HL-60/S4 (cell line): ENCODE measurements at regions not wholly inside any gene's neighbourhood (a gene's known extent, or its start where the extent isn't known, plus 50 kb on each side); places are given as distances from the start of the nearest gene placed in this dataset.
"Not testable (repeated sequence)": the region's sequence is repeated elsewhere in the genome, so short reads cannot be mapped to it uniquely, and the experiment has no call there.

Experiments used
- in situ Hi-C: fragments of 300-500 bp; cut with MboI; formaldehyde crosslinking; loops from 2 replicates; pipeline ENCODE4 v1.14.3; 2022; ENCODE audit warnings: low sequenced_read_pairs

DNA sequence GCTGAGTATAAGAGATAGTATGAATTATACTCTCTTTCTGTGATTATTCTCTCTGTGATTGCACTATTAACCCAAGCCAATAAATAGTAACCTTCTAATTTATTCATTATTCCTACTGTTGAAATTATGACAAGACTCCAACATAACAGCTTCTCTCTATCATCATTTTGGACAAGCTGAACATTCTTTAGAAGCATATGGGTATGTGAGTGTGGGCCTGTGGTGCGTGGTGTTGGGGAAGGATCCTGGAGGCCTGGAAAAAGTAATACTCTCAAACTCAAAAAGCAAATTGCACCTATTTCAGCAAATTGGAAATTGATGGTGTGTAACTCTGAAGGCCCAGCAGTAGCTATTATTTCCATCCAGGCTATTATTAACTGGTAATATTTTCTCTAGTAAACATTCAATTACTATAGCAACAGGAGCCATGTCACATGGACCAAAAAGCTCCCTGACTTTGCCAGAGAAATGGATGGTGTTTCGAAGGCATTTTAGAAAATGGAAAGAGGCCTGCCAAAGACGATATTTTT, 502.8 kb downstream of the LTN1 start:
- in situ Hi-C loops: no loop called here

DNA sequence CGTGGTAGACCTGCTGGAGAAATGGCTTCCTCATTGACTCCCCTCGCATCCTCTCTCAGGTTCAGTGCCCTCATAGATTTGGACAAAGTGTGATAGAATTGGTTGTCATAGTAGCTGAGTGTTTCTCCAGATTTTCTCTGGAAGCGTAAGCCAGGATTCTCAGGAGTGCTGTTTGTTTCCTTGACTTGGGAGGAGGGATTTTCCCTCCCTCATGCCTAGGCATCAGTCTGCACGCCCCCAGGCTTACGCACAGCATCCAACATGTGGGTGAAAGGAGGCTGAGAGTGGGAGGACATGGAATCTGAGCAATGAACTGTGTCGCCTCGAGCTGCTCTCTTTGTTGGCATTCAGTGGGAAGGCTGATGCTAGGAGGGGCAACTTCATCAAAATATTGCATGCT, 503.5 kb downstream of the LTN1 start:
- in situ Hi-C loops: no loop called here

DNA sequence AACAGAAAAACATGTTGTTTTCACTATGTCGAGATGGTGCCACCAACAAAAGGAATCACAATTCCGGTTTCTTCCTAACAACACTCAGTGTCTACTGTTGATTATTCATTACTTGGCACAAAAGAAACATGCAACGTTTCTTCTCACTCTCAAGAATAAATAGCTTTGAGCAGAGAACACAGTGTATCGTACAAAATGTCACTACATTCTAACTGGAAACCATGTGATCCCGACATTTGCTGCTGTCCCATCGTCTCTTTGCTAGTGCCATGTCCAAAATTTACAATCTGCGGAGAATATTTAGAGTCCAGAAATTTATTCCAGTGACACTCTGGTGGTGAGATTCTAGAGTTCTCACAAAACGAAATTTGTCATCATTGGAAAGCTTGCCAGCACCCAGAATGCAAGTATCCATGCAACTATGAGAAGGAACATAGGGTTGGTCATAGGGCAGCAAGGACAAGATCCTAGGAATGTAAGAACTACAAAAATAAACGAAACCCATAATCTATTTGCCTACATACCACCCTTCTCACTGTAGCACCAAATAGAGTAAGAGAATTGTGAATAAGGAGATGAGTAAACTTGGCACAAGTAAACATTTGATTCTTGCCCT, 505.1 kb downstream of the LTN1 start:
- in situ Hi-C loops: no loop called here

DNA sequence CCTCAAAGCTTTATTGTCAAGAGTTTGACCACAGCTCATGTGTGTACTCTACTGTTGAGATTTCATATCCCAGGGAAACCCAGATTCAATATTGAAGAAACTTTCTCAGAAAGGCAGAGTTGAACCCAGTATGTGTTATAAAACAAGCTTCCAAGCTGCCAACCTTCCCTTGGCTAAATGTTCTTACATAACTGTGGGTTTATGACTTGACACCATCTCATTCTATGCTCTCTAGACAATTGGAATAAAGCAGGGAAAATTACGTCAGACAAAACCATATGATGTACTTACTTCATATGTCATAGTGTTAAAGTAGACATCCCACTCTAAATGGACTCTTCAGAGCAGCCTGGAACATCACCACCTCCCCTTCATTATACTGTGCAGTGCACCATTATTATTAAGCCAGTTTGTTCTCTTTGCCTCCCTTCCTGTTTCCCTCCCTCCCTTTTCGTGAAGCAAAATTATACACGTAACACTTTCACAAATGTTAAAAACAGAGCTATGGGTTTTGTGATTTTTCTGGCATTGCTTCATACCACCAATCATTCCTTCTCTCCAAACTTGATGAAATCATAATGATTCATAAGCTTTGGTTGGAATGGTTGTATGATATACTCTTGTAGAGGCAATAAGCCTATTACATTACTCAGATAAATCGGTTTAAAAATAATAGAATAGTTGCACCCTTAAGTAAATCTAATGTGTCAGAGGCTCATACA, 507.2 kb downstream of the LTN1 start:
- in situ Hi-C loops: no loop called here

DNA sequence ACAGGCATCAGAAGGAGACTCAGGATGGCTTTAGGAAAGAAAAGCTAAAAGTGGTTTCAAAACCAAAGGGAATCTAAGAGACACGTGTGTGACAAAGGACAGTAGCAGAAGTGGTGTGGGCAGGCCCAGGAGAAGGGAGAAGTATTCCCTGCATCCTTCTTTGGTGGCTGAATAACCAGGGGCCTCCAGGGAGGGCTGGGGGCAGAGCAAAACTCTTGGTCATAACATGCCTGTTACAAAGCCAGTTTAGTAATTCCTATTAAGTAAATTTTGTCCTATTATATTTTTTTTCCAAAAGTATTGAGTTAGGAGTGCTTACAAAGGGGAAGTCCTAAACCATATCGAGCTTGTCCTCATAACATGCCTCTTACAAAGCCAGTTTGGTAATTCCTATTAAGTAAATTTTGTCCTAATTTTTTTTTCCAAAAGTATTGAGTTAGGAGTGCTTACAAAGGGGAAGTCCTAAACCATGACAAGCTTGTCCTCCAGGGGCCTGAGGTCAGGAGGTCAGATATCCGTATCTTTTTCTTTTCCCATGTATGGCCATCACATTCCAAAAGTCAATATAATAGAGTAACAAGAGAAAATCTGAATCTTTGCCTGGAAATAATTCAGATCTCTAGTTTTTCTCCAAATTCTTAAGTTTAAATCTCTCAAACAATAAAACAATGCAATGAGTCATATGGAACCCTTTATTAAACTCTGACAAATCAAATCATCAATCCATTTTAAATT, 509.2 kb downstream of the LTN1 start:
- in situ Hi-C loops: no loop called here

DNA sequence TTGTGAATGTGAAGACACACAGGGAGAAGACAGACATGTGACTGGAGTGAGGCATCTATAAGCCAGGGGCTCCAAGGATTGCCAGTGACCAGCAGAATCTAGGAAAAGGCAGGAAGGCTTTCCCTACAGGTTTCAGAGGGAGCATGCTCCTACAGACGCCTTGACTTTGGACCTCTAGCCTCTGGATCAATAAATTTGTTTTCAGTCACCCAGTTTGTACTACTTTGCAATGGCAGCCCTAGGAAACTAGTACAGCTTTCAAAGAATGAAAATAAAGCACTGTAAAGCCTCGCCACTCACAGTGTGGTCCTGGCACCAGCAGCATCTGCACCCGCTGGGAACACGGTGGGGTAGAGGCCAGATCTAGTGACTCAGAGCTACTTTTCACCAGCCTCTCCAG, 510.0 kb downstream of the LTN1 start:
- in situ Hi-C loops: no loop called here

DNA sequence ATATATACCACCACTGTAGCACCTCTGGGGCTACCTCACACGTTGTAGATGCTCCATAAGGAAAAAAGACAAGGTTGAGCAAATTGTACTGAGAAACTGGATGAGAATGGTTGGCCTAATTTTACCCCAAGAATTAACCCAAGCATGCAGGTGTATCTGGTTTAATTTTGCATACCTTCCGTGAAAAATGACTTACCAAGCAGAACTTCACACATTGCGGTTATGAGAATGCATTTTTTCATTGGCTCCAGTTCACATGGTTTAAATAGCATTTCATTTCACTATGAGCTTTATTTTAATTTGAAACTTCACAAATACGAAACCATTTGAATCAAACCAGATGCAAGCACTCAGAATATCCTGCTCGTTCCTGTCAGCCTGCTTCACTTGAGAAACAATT, 512.2 kb downstream of the LTN1 start:
- in situ Hi-C loops: no loop called here

DNA sequence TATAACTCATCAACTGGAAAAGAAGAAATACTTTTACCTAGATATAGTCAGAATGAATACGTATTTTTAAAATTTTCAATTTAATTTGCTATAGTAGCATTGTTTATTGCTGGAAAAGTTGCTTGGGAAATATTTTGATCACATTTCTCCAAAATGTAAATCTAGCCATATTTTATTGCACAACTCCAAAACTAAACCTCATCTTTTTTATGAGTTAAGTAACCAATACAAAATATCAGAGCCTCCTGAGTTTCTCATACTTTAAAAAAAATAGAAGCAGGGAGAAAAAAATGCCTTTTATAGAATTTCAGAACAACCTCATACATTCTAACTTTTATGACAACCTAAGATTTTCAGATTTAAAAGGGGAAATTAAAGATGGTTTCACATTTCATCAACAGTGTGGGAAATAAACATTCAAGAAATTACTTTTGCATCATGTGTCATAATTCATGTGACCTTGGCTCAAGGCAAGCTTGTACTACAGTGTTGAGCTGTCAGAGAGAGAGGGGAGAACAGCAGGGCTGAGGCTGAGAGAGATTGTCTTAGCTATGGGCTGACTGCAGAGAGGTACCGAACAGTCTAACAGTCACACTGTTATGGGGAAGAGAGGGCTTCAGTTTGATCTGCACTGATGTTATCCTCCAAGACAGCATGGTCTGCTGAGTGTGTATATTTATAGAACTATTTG, 519.0 kb downstream of the LTN1 start:
- in situ Hi-C loops: no loop called here

DNA sequence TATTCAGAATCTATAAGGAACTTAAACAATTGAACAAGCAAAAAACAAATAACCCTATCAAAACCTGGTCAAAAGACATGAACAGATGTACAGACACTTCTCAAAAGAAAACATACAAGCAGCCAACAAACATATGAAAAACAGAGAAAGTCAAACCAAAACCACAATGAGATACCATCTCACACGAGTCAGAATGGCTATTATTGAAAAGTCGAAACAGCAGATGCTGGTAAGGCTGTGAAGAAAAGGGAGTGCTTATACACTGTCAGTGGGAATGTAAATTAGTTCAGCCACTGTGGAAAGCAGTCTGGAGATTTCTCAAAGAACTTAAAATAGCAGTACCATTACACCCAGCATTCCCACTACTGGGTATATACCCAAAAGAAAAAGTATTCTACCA, 520.1 kb downstream of the LTN1 start:
- in situ Hi-C loops: not testable (repeated sequence)

DNA sequence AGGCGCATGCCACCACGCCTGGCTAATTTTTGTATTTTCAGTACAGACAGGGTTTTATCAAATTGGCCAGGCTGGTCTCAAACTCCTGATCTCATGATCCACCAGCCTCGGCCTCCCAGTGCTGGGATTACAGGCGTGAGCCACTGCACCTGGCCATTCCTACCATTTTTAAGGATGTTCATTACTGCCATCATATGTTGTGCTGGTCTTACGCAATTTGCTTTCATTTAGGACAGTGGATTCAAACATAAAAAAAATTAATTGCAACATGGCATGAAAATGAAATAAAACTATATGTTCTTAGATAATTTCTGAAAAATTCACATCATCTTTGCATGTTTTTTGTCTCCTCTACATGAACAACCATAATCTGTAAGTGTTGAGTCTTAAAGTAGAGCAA, 527.7 kb downstream of the LTN1 start:
- in situ Hi-C loops: no loop called here

DNA sequence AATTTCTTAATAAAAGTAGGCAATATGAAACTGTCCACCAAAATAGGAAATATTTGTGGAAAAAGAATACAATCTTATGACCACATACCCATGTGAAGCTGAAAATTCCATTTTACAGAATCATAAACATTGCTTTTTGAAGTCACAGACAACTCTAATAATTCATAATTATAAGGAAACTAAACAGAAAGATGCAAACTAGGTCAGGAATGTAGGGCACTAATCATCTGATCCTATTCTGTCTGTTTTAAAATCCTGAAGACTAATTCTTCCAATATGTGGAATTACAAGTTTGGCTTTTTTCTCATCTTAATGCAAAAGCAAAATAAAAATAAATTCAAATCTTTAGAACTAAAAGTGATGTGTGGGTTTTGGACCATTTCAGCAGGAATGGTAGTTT, 528.6 kb downstream of the LTN1 start:
- in situ Hi-C loops: no loop called here

DNA sequence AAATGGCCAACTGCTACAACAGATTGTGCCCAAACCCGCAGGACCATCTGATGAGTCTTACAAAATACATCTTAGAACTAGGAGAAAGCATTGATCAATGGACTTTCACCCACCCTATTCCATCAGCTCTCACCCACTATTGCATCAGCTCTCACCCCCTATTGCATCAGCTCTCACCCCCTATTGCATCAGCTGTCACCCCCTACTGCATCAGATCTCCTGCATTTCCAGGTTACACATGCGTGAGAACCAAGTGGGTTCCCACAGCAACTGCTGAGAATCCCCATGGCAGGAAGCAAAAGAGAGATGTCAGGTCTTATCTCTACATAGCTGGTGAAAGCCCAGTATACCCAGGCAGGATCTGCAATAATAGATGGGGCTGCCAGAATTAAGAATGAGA, 533.5 kb downstream of the LTN1 start:
- in situ Hi-C loops: no loop called here

DNA sequence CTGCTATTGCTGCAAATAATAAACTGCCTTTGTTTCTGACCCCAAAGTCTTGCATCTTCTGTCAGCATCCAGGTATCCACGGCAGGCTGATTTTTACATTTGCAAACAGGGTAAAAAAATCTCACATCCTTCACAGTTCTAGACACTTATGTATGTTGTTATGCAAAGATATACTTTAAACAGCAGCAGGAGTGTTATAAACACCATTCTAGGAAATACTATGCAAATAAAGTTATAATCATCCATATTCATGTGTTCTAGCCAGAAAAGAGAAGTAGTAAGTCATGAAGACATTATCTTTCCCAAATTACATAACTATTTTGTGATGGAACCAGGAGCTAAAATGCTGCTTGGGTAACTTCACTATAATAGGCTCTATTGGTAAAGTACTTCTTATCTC, 534.2 kb downstream of the LTN1 start:
- in situ Hi-C loops: no loop called here

DNA sequence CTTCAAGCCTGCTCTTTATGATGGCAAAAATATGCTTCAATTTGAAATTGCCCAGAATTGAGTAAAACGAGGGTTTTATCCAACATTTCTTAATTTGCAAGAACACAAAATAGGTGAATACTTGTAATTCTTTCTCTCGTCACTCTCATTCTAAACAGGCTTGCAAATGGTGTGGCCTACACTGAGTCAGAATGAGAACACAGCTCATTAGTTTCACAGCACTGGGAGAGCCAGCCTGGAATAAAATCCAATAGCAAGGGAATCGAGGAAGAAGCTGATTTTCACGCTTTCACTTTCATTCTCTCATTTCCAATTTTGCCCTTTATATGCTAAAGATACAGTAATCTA, 537.5 kb downstream of the LTN1 start:
- in situ Hi-C loops: no loop called here

DNA sequence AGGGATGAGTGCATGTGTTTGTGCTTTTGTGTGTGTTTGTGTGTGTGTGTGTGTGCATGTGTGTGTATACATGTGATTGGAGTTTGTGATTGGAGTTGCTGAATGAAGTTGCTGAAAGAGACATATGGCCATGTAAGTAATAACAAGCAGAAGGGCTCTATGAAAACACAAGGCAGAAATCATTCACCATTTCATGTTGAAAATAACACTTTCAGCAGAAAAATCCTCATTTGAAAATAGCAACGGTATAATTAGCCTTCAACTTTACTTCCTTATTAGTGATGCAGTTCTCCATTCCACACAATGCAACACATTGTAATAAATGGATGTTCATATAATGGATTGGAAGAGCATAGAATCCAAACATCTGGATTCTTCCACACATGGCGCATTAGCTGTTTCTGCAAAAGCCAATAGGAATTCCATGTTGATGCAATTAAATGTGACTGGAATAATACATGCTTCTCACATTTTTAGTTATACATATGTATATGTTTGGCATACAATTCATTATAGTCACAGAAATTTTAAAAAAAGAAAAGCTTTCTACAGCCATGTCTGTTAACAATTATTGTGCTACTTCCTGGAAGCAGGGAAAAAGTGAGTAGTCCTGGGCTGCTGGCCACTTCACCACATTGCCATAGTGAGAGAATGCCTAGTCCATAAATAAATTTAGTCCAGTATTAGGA, 538.0 kb downstream of the LTN1 start:
- in situ Hi-C loops: no loop called here

DNA sequence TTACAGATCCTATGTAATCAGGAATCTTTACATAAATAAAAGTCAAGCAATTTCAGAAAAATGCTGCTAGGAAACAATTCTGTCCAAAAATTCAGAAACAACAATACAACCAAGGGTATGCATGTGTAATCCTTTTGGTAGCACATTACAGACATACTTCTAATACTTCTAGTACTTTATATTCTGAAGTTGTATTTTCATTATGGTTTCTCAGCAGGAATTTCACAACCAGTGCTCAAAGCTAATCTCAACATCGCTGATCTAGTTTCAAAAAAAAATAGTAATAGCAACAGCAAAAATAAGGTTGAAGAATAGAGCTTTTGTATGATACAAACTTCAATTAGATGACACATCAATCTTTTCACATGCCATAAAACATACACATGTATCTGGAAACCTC, 545.2 kb downstream of the LTN1 start:
- in situ Hi-C loops: no loop called here

DNA sequence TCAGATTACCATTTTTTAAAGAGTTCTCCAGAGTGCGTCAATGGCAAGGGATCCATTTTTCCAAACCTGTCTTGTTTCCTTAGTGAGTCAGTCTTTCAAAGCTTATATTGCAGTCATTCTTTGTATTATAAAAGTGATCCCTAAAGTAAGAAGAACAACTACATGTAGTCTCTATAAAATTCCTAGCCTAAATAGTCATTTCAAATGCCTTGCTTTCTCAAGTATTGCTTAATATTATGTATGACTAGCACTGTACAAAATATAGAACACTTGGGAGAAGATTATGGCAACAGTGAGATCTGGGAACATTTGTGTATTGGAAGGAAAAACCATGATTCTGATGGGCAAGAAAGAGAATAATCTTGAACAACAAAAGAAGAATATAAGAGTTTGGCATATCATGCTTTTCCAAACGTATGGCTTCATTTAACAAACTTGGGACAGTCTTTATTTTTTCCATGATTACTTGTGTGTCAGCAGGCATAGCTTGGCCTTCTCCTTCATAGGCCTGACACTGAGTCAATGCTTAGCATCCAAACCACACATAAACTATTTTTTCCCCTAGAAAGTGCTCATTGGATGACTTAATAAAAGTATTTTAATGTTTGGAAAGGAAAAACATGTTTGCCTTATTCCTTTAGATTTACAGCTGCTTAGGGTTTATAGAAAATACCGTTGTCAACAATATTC, 547.4 kb downstream of the LTN1 start:
- in situ Hi-C loops: no loop called here

DNA sequence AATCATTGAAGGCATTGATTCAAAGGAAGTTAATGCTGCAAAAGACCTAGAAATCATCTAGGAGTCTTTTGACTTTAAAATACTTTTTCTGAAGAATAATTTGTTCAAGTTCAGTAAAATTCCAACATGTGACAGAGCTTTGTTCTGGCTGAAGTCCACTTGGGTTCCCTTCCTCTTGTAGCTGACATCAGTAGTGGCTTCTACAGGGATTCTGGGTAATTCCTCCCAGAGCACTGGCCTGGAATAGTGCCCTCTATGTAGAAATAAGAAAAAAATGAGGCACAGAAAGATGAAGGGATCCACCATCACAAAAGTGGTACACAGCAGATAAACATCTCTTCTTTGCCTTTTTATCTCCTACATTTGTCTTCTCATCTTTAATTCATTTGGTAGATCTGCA, 548.1 kb downstream of the LTN1 start:
- in situ Hi-C loops: no loop called here

DNA sequence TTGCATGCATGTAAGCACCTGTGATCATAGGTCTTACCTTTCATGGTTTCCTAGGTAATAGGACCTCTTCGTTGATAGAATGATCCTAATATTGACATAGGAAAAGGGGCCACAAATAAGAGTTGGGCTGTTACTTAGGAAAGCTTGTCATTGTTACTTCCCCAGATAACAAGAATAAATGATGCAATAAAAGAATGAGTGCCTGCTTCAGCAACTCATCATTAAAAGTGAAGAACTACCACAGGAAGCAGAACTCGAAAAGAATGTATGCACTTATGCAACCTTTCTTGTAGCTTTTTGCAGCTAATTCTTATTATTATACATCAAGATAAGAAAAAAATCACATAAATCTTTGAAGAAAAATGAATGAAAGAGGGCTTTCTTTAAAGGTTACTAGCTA, 548.6 kb downstream of the LTN1 start:
- in situ Hi-C loops: no loop called here

DNA sequence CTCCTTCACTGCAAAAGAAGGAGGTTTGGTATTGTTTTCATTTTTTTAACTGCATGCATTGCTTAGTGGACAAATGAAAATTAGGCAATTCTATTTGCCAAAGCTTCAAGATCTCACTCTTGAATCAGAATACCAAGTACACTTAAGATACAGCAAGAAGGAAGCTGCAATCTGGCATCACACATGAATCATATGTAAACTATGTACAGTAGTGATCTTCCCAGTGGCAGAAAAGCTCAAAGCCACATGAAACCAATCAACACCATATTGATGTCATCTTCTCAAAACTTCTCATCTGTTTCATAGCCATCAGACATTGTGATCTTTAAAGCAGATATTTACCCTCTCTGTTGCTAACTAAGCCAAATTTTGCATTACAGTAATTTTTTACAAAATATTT, 550.1 kb downstream of the LTN1 start:
- in situ Hi-C loops: no loop called here
